HG03139 (cell line): ENCODE measurements at regions not wholly inside any gene's neighbourhood (a gene's known extent, or its start where the extent isn't known, plus 50 kb on each side); places are given as distances from the start of the nearest gene placed in this dataset.
"Not testable (repeated sequence)": the region's sequence is repeated elsewhere in the genome, so short reads cannot be mapped to it uniquely, and the experiment has no call there.

Experiments used
- ATAC-seq: cut with Tn5 transposase; IDR thresholded peaks from one replicate; pipeline ENCODE4 v1.9.1; 2021; ENCODE audit not compliant: unreplicated experiment

DNA sequence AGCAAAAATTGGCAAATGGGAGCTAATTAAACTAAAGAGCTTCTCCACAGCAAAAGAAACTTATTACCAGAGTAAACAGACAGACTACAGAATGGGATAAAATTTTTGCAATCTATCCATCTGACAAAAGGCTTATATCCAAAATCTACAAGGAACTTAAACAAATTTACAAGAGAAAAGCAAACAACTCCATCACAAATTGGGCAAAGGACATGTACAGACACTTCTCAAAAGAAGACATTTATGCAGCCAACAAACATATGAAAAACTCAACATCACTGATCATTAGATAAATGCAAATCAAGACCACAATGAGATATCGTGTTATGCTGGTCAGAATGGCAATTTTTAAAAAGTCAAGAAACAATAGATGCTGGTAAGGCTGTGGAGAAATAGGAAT, 315.6 kb downstream of the DMAC1 start:
- not testable (repeated sequence) for ATAC-seq

DNA sequence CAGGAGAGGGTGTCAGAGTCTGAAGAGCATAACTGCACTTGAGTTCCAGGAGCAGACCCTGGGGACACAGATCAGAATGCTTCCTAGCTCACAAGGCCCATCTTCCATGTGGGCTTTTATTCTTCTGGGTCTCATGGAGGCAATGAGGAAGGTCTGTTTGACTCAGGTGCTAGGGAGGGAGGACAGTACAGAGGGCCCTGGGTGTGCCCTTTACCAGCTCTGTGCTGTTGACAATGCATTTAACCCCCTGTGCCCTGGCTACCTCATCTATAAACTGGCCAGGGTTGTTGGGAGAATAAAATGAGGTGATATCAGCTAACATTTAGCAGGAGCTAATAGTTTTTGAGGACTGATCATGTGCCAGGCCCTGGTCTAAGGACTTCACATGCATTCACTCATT, 318.0 kb downstream of the DMAC1 start:
- ATAC-seq = no peak

DNA sequence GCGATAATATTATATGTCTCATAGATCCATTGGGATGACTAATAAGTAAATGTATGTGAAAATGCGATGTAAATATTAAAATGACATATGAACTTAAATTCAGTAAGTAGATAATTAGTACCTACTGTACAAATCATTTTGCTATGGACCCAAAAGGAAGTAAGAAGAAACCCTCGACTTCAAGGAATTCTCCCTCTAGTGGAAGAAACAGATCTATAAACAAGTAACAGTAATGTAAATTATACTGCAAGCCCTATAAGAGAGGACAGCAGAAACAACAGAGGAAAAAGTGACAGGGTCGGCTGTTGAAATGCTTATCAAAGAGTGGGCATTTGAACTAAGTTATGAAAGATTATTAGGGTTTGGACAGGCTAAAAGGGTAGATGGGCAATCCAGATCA, 320.3 kb downstream of the DMAC1 start:
- ATAC-seq = no peak

DNA sequence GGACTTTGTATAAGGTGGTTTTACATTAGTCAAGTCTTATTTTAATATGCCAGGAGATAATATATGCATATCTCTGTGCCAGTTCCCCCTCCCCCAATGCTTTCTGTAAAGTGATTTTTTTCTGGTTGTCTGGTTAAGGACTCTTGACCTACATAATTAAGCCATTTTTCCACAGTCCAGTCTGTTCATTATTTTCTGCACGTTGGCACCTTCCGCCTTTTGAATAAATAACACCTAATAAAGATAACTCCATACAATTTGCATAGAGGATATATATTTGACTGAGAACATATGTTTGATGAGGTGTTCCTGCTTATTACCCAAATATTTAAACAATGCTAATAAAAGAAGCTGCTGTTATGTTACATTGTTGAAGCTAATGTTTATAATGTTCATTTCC, 320.9 kb downstream of the DMAC1 start:
- ATAC-seq = no peak

DNA sequence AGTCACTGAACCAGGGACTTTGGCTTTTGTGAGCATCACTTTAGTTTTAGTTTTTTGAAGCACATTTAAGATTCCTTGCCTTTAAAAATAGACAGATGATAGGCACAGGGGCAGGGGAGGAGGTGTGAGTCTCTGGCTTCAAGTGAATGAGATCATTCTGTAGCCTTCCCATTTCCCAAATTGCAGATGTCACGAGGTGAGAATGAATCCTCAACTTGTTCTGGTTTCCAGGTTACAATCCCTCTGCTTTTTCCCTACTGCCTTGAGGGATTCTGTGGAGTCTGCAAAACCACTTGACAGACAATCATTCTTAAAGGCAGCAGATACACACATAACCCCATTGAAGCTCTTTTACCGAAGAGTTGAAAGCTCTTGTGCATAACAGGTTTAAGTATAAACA, 332.4 kb downstream of the DMAC1 start:
- no peak for ATAC-seq

DNA sequence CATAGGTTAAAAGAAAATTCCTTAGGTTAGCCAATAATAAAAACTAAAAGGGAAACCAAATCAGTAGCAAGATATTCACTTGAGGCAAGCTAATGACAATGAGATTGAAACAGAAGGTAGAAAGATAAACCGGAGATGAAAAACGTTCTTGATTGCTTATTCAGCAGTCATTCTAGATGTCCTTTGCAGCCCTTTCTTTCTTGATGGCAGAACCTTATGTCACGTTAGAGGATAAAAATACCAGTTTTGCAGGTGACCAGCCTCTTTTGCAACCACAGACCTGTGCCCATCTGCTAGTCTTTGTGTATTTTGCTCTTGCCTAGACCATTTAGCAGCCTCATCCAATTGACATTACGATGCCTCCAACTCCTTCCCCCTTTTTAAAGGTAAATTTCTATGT, 337.8 kb downstream of the DMAC1 start:
- ATAC-seq = no peak

DNA sequence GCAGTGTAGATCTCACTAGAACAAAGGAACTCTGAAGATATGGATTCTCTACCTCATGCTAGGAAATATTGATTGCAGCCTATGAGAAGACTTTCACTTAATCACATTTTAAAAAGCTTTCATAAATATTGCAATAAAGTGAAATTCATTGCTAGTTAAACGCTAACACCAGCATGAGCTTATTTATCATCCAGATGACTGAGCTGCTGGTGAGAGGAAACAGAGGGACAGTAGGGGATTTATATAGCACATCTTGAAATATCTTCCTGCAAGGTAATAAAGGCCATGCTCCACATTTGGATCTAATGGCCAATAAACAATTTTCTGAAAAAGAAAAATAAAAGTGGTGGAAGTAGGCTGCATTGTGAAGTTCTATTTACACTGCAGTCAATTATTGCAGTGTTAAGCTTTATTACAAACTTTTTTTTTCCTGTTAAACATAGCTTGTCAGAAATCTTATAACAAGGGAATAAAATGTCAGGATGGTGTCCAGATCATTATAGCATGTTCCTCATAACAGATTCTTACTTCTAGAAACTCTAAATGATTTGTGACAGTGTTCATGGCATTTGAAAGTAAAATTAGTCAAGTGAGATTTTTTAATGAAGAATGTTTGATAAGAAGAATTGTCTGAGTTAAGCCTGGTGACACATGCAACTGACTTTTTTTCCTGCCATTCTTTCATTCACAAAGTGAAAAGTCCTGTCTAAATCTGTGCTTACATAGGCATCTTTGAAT, 342.6 kb downstream of the DMAC1 start:
- no peak for ATAC-seq

DNA sequence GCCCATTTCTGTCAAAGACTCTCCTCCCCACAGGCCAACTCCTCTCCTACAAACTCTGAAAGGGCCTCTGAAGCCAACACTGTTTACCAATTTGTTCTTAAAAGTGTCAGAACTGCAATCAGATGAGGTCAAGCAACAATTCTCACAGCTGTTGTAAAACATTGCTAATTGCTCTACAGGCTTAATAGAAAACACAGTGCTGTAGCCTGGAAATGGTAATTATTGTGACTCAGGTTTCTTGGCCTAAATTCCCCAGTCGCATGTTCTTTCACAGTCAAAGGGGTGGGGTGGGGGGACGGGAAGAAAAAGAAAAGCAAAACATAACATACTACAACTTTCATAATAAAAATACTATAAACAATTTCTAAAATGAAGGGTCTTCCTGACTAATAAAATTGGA, 343.2 kb downstream of the DMAC1 start:
- ATAC-seq = no peak

DNA sequence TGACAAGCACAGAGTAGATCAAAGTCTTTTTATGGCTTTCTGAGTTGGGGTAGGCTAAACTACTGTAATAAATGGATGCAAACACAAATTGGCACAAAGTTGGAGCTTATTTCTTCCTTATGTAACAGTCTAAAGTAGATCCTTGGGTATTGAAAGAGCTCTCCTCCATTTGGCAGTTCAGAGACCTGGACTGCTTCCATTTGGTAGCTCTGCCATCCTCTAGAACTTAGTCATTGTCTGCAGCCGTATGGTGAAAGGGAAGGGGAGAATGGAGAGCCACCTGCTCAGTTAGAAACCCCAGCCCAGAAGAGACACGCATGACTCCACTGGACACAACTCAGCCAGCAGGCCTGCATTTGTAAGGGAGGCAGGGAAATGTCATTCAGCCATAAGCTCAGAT, 345.0 kb downstream of the DMAC1 start:
- no peak for ATAC-seq

DNA sequence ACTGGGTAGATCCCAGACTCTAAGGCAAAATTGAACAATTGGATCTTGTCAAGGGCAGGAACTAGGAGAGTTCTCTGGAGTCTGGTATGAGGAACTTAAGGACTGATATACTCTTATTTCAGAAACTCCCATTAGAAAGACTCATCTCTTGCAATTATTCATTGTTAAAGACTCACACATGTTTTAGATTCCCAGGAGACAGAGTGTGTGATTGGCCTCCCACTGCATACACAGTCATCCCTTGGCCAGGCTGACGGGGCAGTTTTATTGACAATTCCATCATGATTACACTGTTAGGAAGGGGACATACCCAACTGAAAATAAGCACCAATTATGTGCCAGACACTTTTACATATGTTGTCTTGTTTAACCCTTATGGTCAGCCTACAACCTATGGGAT, 347.2 kb downstream of the DMAC1 start:
- no peak for ATAC-seq

DNA sequence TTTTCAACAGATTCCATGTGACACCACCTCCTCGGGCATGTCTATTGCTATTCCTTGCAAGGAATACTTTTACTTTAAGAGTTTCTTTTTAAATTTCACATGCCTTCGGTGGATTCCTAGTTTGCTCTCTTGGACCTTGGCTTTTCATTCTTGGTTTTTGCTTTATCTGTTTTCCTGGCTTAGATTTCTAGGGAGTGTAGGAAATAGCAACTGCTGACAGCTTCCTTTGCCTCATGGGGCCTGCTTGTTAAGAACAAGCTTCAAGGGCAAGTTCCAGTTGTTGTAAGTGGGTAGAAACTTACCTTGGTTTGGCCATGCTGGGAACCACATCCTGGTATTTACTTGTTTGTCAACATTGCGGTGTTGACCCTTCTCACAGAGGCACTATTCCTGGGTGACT, 348.5 kb downstream of the DMAC1 start:
- ATAC-seq = no peak

DNA sequence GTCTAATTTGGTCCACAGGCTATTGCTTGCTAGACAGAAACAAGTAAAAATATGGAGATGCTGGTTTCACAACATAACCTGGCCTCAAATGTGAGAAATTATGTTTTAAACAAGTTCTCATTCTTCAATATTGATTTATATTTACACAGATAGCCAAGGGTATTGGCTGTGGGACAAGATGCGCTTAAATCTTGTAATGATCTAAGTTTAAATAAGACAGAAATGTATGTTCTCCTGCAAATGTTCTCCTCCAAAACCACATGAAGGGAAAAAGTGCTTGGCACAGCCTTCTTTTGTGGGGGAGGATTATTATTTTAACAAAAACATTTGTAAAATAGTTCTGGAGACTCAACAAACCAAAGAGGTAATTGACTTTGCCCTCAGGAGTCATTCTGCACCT, 356.0 kb downstream of the DMAC1 start:
- ATAC-seq = no peak

DNA sequence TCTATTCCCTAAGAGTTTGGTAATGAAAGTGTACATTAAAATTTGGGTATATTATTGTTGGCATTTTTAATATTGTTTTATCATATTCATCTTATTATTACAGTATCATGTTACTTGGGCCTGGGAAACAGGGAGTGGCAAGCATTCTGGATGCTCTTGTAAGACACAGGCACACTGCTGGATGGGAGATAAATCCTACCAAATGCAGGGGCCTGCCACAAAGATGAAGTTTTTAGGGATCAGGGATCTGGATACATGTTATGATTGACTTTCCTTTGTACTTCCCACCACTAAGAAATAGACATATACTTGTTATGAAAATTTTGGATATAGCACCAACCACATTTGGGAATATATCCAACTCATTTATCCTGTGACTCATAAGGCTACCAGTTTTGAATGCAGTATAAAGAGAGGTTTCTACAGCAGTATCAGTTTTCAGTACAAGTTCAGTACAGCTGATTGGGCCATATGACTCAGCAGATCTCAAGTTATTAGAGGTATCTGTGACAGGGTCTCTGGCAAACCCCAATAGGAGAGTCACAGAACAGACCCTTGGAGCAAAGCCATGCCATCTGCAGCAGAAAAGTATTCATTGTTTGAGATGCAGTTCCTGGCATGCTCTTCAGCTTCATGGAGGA, 360.1 kb downstream of the DMAC1 start:
- ATAC-seq = no peak

DNA sequence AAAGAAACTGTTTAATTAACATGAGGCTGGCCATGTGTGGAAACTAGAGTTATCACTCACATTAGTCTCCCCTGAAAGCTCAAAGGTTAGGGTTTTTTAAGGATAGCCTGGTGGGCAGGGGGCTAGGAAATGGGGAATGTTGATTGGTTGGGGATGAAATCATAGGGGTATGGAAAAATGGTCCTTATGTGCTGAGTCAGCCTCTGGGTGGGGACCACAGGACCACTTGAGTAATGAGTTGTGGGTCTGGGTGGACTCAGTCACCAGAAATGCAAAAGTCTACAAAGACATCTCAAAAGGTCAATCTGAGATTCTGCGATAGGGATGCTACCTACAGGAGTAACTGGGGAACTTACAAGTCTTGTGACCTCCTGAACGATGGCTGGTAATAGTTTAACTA, 362.8 kb downstream of the DMAC1 start:
- no peak for ATAC-seq

DNA sequence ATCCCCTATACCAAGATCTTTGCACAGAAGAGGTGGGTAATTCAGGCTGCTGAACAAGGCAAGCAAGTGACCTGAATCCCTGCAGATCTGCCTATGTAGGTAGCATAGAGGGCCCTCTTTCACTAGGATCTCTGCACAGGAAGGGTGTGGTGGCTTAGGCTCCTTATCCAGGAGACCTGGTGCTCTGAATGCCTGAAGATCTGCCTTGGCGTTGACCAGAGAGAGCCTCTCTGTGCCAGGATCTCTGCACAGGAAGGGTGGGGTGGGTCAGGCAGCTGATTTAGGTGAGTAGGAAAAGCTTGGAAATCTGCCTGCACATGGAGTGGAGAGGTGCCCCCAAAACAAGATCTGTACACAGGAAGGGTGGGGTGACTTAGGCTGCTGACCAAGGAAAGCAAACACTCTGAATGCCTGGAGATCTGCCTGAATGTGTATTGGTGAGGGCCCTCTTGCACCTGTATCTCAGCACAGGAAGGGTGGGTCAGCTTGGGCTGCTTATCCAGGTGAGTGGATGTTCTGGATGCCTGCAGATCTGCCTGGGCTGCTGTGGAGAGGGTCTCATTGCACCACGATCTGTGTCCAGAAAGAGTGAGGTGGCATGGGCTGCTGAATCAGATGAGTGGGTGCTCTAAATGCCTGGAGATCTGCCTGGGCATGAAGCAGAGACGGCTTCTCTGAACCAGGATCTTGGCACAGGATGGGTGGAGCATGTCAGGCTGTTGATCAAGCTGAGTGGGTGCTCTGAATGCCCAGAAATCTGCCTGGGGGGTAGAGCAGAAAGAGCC, 365.9 kb downstream of the DMAC1 start:
- no peak for ATAC-seq

DNA sequence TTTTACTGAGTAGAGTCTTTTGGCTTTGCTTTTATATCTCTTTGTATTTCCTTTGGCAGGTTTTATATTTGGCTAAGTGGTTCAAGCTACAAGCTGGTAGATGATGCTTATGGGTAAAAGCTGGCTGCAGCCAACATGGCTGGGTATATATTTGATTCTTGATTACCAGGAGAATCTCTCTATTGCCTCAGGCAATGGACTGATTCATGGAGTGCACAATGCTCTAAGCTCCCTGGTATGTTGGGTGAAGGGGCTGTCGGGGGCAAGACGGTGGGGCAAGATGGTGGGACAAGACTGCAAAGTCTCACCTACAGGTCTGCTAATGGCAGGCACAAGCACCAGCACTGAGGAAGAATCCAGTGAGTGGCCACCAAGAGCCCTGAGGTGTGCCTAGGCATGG, 366.6 kb downstream of the DMAC1 start:
- no peak for ATAC-seq

DNA sequence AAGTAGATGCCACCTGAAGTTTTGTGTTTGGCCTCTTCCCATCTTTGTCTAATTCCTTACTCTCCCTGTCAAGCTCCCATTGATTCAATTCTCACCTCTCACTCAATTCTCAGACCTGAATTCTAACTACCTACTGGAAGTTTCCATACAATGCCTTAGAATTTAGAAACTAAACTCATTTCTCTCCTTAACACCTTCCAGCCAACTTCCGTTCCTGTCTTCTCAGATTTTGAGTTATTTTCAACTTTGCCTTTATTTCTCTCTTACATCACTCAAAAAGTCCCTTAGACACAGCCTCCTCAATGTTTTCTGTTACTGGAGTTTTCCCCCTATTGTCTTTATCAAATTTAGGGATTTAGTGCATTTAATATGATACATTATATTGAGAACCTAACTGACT, 382.2 kb downstream of the DMAC1 start:
- ATAC-seq = not testable (repeated sequence)

DNA sequence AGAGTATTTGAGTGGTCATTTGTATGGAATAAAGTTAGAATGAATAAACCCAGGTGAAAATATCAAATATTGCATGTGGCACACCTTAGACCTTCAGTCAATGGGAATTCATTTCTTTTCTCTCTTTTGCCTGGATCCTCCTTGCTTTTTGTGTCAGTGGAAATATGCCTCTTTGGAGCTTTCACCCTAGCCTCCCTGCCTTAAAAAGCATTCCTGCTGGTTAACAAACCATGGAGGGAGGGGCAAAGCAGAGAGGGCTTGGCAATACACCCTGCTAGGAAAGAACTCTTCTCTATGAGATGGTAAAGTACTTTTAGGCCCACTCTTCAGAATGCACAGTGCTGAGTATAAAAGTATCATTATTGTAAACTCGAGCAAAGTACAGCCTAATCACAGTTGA, 383.7 kb downstream of the DMAC1 start:
- no peak for ATAC-seq

DNA sequence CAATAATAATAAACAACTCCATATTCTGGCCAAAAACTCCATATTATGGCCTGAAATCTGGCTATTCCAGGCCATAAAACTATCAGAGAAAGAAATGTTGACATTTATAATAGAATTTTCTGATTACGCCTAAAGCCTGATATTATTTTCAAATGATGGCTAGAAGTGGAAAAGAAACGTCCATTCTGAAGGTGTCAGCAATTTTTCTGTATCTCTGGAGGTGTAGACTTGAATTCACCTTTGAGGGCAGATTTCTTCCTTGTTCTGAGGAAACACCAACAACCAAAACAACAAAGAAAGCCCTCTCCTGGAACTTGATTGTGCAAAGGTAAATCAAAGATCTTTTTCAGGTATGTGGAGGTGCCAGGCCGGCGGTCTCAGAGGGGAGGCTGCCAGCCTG, 390.7 kb downstream of the DMAC1 start:
- ATAC-seq = no peak

DNA sequence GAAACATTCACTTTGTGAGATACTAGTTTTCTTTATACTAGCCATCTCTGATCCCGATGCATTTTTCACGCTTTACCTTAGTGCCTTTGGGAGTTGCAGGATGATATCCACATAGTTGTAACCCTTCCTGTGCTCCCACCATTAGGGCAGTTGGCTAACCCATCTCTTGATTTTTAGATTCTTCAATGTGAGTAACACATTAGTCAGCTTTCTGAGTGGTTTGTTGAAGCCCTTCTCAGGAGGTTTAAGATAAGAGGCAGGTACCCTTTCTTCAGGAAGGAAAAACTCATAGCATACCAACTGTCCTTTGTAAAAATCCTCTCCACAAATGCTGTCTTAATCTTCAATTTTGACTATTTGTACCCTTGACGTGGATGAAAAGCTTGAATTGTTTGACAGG, 392.3 kb downstream of the DMAC1 start:
- no peak for ATAC-seq

DNA sequence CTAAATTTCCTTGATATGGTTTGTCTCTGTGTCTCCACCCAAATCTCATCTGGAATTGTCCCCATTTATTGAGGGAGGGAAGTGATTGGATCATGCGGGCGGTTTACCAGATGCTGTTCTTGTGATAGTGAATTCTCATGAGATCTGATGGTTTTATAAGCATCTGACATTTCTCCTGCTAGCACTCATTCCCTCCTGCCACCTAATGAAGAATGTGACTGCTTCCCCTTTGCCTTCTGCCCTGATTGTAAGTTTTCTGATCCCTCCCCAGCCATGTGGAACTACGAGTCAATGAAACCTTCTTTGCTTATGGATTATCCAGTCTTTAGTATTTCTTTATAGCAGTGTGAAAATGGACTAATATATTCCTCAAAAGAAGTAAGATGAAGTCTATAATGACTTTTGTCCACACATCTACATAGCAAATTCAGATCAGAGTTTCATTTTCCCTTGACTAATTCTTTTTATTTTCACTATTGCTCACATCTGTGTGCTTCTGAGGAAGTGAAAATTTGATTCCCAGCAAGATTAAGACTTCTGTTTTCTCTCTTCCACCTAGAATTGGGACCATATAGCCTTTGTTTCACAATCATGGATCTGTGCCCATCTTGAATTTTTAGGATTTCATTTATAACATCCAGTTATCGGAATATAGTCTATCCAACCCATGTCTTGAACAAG, 393.5 kb downstream of the DMAC1 start:
- ATAC-seq = peak; percentile 64
